Uterus (tissue), 2 donors: ENCODE measurements at regions not wholly inside any gene's neighbourhood (a gene's known extent, or its start where the extent isn't known, plus 50 kb on each side); places are given as distances from the start of the nearest gene placed in this dataset.

Experiments
- POLR2A ChIP-seq, 2 donors: fragments of 450-650 bp; IDR thresholded peaks; one replicate each; pipeline ENCODE4 v1.6.1; 2016; ENCODE audit warnings: antibody characterized with exemption in 2 of 2, mild to moderate bottlenecking in 1 of 2, moderate library complexity in 1 of 2
- TF ChIP-seq, protein P1 (sequence below), 4 experiments: fragments of 200-600 bp in 2 of 4; fragments of 450-650 bp in 2 of 4; sonication (generic) in 2 of 4; IDR thresholded peaks; one replicate each; pipeline ENCODE4 v1.5.1; 2016 to 2019; ENCODE audit warnings: antibody characterized with exemption in 4 of 4, mild to moderate bottlenecking in 2 of 4, moderate library complexity in 1 of 4

DNA sequence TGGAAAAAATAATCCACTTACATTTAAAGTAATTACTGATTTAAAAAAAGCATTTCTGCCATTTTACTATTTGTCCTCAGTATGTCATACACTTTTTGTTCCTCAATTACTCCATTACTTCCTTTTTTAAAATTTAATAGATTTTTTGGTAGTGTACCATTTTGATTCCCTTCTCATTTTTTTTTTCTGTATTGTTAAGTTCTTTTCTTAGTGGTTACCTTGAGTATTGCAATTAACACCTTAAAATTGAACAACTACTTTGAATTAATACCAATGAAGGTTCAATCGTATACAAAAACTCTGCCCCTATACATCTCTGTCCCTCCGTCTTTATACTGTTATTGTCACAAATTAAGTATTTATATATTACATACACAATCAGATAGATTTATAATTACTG, 240.6 kb upstream of the LMCD1 start:
- TF ChIP-seq, protein P1, sequence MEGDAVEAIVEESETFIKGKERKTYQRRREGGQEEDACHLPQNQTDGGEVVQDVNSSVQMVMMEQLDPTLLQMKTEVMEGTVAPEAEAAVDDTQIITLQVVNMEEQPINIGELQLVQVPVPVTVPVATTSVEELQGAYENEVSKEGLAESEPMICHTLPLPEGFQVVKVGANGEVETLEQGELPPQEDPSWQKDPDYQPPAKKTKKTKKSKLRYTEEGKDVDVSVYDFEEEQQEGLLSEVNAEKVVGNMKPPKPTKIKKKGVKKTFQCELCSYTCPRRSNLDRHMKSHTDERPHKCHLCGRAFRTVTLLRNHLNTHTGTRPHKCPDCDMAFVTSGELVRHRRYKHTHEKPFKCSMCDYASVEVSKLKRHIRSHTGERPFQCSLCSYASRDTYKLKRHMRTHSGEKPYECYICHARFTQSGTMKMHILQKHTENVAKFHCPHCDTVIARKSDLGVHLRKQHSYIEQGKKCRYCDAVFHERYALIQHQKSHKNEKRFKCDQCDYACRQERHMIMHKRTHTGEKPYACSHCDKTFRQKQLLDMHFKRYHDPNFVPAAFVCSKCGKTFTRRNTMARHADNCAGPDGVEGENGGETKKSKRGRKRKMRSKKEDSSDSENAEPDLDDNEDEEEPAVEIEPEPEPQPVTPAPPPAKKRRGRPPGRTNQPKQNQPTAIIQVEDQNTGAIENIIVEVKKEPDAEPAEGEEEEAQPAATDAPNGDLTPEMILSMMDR (IDR thresholded peaks at IDR 0.05): no peak
- TF ChIP-seq POLR2A (IDR thresholded peaks at IDR 0.05): no peak
